Esophagus muscularis mucosa (tissue), 4 donors: ENCODE measurements at regions not wholly inside any gene's neighbourhood (a gene's known extent, or its start where the extent isn't known, plus 50 kb on each side); places are given as distances from the start of the nearest gene placed in this dataset.

Source experiments
- DNase-seq: peaks from one replicate; pipeline ENCODE4 v3.0.0-alpha.2; 2017; ENCODE audit errors: extremely low spot score
- H3K27ac ChIP-seq, 4 donors: fragments of 200-600 bp; sonication (generic); replicated peaks in 1 of 4; 1 replicate in 3 of 4; 2 replicates in 1 of 4; pipeline ENCODE4 v1.5.1; 2016 to 2019; ENCODE audit warnings: mild to moderate bottlenecking in 1 of 4
- H3K27me3 ChIP-seq, 4 donors: fragments of 200-600 bp; sonication (generic); one replicate each; pipeline versions ENCODE4 v1.5.1 to v1.6.0; 2016 to 2019
- H3K36me3 ChIP-seq, 4 donors: fragments of 200-600 bp; sonication (generic); one replicate each; pipeline ENCODE4 v1.5.1; 2016 to 2019
- H3K4me1 ChIP-seq, 4 donors: fragments of 200-600 bp; sonication (generic); one replicate each; pipeline ENCODE4 v1.5.1; 2016 to 2019
- H3K4me3 ChIP-seq, 4 donors: fragments of 200-600 bp; sonication (generic); 1 replicate in 2 of 4; 2 replicates in 2 of 4; pipeline ENCODE4 v1.5.1; 2016 to 2019; ENCODE audit warnings: mild to moderate bottlenecking in 4 of 4, moderate library complexity in 1 of 4
- H3K9me3 ChIP-seq, 4 donors: fragments of 200-600 bp; sonication (generic); 1 replicate in 3 of 4; 2 replicates in 1 of 4; pipeline ENCODE4 v1.5.1; 2016 to 2019
- EP300 ChIP-seq: sonication (generic); formaldehyde crosslinking; IDR thresholded peaks from one replicate; pipeline ENCODE4 v1.6.1; 2017; ENCODE audit warnings: antibody characterized with exemption
- POLR2A ChIP-seq: fragments of 450-650 bp; IDR thresholded peaks from one replicate; pipeline ENCODE4 v1.6.1; 2017; ENCODE audit warnings: antibody characterized with exemption, moderate library complexity, mild to moderate bottlenecking, low read depth
- POLR2AphosphoS5 ChIP-seq, 2 donors: sonication (generic); formaldehyde crosslinking; IDR thresholded peaks; one replicate each; pipeline ENCODE4 v1.6.1; 2017; ENCODE audit warnings: antibody characterized with exemption in 2 of 2
- WGBS: methylation state at CpG from one replicate; pipeline ENCODE4 v1.1.5; 2018; 5-methylcytosine and 5-hydroxymethylcytosine counted together
- intact Hi-C: fragments of 100-400 bp; cut with DNase I; formaldehyde crosslinking; loops from one replicate; pipeline ENCODE4 v1.15.1; 2023
- TF ChIP-seq, protein P1 (sequence below), 3 experiments: fragments of 200-600 bp in 2 of 3; fragments of 450-650 bp in 1 of 3; sonication (generic) in 2 of 3; IDR thresholded peaks; one replicate each; pipeline ENCODE4 v1.5.1; 2017 to 2019; ENCODE audit warnings: antibody characterized with exemption in 3 of 3, mild to moderate bottlenecking in 2 of 3, moderate library complexity in 1 of 3

DNA sequence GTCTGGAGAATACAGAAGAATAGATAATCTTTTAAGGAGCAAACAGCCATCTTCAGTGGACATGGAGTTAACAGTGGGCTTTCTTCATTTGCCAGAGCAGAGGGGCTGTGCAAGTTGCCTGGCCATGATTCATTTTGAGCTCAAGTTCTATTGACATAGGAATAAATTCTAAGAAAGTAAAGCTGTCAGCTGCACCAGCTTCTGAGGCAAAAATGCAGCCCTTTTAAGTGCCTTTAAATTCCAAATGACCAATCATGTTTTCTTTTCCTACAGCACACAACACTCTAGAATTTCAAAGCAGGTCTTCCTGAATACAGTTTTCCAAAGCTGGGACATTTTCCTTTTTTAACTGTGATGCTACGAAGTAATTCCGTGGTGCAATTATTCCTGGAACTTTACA, 246.4 kb upstream of the NT5C1B start:
- TF ChIP-seq, protein P1, sequence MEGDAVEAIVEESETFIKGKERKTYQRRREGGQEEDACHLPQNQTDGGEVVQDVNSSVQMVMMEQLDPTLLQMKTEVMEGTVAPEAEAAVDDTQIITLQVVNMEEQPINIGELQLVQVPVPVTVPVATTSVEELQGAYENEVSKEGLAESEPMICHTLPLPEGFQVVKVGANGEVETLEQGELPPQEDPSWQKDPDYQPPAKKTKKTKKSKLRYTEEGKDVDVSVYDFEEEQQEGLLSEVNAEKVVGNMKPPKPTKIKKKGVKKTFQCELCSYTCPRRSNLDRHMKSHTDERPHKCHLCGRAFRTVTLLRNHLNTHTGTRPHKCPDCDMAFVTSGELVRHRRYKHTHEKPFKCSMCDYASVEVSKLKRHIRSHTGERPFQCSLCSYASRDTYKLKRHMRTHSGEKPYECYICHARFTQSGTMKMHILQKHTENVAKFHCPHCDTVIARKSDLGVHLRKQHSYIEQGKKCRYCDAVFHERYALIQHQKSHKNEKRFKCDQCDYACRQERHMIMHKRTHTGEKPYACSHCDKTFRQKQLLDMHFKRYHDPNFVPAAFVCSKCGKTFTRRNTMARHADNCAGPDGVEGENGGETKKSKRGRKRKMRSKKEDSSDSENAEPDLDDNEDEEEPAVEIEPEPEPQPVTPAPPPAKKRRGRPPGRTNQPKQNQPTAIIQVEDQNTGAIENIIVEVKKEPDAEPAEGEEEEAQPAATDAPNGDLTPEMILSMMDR (IDR thresholded peaks at IDR 0.05) = no peak
- TF ChIP-seq EP300 (no peak), POLR2A (no peak), POLR2AphosphoS5 (IDR thresholded peaks at IDR 0.05) (no peak)
- no peak for DNase-seq
- H3K27ac ChIP-seq = no peak overlapping the region
- no peak overlapping the region for H3K4me3 ChIP-seq
- H3K36me3 ChIP-seq = no peaks in the 10 kb centered on the region
- WGBS = 92% methylated on average over 2 of the region's 2 CpGs
- intact Hi-C loops = no loop called here
- H3K27me3 ChIP-seq = no peaks in the 10 kb centered on the region
- H3K9me3 ChIP-seq = no peaks in the 10 kb centered on the region
- H3K4me1 ChIP-seq = peaks cover 9 to 39% (median 35%) of the 10 kb centered on the region in 4 donors

DNA sequence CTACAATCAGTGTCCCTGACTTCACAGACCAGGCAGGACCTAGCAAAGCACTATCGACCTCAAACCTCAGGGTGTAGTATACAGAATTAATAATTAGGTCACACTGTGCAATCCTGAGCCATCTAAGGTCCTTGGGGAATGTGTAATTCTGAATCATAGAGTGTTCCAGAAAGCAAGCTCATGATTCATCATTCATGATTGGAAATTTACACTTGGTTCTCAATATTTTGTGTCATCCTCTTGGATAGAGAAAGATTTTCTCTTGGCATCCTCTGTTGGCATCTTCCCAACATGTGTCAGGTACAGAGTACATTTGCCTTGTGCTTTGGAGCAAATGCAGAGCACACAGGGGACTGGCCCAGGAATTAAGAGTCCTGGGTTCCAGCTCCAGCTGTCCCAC, 245.0 kb upstream of the NT5C1B start:
- intact Hi-C loops = no loop called here
- TF ChIP-seq, protein P1 (IDR thresholded peaks at IDR 0.05) = no peak
- TF ChIP-seq POLR2A (no peak), POLR2AphosphoS5 (IDR thresholded peaks at IDR 0.05) (peak in 1 of 2 donors; percentile 42), EP300 (no peak)
- Histone ChIP-seq H3K4me3 (no peak overlapping the region), H3K27me3 (no peaks in the 10 kb centered on the region), H3K9me3 (no peaks in the 10 kb centered on the region), H3K36me3 (no peaks in the 10 kb centered on the region), H3K27ac (peak overlapping the region in 1 of 4 donors; percentile 38), H3K4me1 (peaks cover 18 to 53% (median 48%) of the 10 kb centered on the region in 4 donors)
- WGBS = no CpG with 5 or more reads among the region's 1 CpG
- no peak for DNase-seq

DNA sequence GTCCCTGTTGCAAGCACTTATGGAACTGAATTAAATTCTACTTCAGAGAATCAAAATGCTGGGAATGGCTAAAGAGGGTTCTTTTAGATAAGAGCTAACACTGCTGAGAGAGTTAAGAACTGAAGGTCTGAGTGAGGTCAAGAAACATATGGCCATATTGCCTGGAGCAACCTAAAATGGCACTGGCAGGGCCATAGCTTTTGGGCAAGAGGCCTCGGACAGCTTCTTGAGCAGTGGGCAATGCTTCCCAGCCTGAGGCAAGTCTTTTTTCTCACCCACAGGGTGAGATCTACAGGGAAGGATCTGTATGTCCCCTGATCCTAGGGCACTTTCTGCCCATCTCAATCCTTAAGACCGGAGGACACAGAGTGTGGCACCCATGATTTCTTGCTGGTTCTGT, 244.6 kb upstream of the NT5C1B start:
- 63% methylated on average over 2 of the region's 2 CpGs for WGBS
- peak overlapping the region in 1 of 4 donors; percentile 38 for H3K27ac ChIP-seq
- intact Hi-C loops = no loop called here

DNA sequence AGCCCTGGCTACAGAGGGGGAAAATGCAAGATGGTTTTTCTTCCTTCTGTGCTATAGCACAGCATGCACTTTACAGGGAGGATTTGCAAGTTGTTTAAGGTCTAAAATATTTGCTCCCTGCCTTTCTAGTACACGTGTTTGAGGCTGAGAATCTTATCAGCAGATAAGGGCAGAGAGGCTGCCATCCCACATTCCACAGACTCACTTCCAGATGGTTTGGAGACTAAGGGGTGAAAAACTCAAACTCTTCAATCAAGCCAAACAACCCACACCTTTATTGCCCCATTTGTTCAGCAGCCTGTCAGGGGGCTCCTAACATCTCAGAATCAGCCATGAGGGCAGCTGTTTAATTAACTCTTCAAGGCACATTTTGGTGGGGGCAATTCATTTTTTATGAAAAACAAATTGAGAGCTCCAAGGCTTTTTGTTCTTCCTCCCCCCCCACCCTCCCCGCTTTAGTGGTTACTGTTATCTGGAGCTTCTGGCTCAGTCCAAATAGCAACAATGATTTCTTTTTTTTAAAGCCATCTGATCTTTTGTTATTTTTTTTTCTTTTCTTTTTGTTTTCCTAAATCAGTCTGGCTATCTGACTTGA, 242.6 kb upstream of the NT5C1B start:
- DNase-seq = no peak
- Histone ChIP-seq H3K27me3 (no peaks in the 10 kb centered on the region), H3K27ac (peak overlapping the region in 2 of 4 donors; percentile 2 to 15), H3K36me3 (no peaks in the 10 kb centered on the region), H3K9me3 (no peaks in the 10 kb centered on the region), H3K4me3 (no peak overlapping the region), H3K4me1 (peaks cover 21 to 58% (median 54%) of the 10 kb centered on the region in 4 donors)
- 52% methylated on average over 2 of the region's 2 CpGs for WGBS
- TF ChIP-seq, protein P1 (IDR thresholded peaks at IDR 0.05) = no peak
- TF ChIP-seq POLR2A = no peak
- no peak for TF ChIP-seq EP300
- no peak for TF ChIP-seq POLR2AphosphoS5 (IDR thresholded peaks at IDR 0.05)
- intact Hi-C loops = no loop called here

More for the DNA sequence above, 244.6 kb upstream of the NT5C1B start:
- H3K27me3 ChIP-seq = no peaks in the 10 kb centered on the region
- no peak overlapping the region for H3K4me3 ChIP-seq
- H3K36me3 ChIP-seq = no peaks in the 10 kb centered on the region
- no peak for DNase-seq
- peaks cover 21 to 57% (median 52%) of the 10 kb centered on the region in 4 donors for H3K4me1 ChIP-seq
- TF ChIP-seq EP300 = no peak
- TF ChIP-seq, protein P1 (IDR thresholded peaks at IDR 0.05) = no peak
- no peak for TF ChIP-seq POLR2A
- no peak for TF ChIP-seq POLR2AphosphoS5 (IDR thresholded peaks at IDR 0.05)
- H3K9me3 ChIP-seq = no peaks in the 10 kb centered on the region

DNA sequence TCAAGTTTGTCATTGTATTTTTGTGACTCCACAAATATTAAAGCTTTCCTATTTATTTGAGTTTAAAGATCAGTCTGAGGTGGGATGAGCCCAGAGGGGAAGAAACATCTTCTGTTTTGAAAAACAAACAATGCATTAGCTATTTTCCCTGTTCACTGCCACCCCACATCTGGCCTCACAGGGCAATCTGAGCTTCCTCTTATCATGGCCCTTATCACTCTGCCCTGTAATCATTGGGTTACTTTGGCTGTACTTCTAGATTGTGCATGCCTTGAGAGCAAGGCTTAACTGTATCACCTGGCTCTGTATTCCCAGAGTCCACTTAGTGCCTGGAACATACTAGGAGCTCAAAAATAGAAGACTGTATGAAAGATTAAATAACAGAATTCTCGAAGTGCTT, 241.6 kb upstream of the NT5C1B start:
- no peaks in the 10 kb centered on the region for H3K27me3 ChIP-seq
- no peaks in the 10 kb centered on the region for H3K36me3 ChIP-seq
- no peak overlapping the region for H3K4me3 ChIP-seq
- WGBS = 91% methylated on average over 1 of the region's 1 CpG
- peaks cover 21 to 58% (median 54%) of the 10 kb centered on the region in 4 donors for H3K4me1 ChIP-seq
- H3K27ac ChIP-seq = peak overlapping the region in 2 of 4 donors; percentile 15 to 34
- intact Hi-C loops = no loop called here
- TF ChIP-seq, protein P1 (IDR thresholded peaks at IDR 0.05) = no peak
- no peak for TF ChIP-seq POLR2AphosphoS5 (IDR thresholded peaks at IDR 0.05)
- no peak for TF ChIP-seq POLR2A
- no peak for TF ChIP-seq EP300
- DNase-seq = no peak
- H3K9me3 ChIP-seq = no peaks in the 10 kb centered on the region
